K562 (cell line): ENCODE measurements at regions not wholly inside any gene's neighbourhood (a gene's known extent, or its start where the extent isn't known, plus 50 kb on each side); places are given as distances from the start of the nearest gene placed in this dataset.

Experiments
- ATAC-seq: fragments of 200-7000 bp; cut with Tn5 transposase; 3 replicates; pipeline ENCODE4 v1.9.1; 2020; ENCODE audit warnings: moderate library complexity
- BruUV-seq: library from RNA; stranded (reverse); fragments of 400-500 nt; replicated peaks from 2 replicates; lab custom pipeline; 2021; lab: Mats Ljungman, UMichigan
- CTCF ChIA-PET: fragments of 300-600 bp; formaldehyde crosslinking; extraction: SDS; loops from one replicate; lab custom pipeline; 2021; ENCODE audit warnings: low intra/inter-chr PET ratio; lab: Yijun Ruan, JAX
- POLR2A ChIA-PET: fragments of 300-600, 350-650 bp; sonication (Branson Sonifier 250); formaldehyde crosslinking; extraction: SDS; loops from one replicate; lab custom pipeline; 2021; ENCODE audit warnings: antibody characterized with exemption, inconsistent platforms; lab: Yijun Ruan, JAX
- DNase-seq, 4 experiments: peaks; one replicate each; pipeline versions ENCODE4 v3.0.0 to v3.0.0-alpha.2; 2011 to 2018; ENCODE audit warnings: low spot score in 3 of 4, mixed read lengths in 3 of 4; ENCODE audit errors: extremely low read depth in 1 of 4
- FAIRE-seq: peaks from 2 replicates; lab custom pipeline; 2011; peaks lifted over from hg19 to GRCh38; lab: Jason Lieb, UNC
- H2AFZ ChIP-seq: 2 replicates; pipeline ENCODE4 v1.6.0; 2011; ENCODE audit warnings: low read depth, low read length, control low read depth, inconsistent platforms
- H3K27ac ChIP-seq: fragments of 200-600 bp; 3 replicates; pipeline ENCODE4 v1.8.0; 2011; ENCODE audit warnings: low read depth, mild to moderate bottlenecking, control low read depth, inconsistent platforms, low read length, moderate library complexity, mixed read lengths; ENCODE audit errors: extremely low read depth
- H3K27me3 ChIP-seq, 2 experiments: fragments of 300-600 bp in 1 of 2; 2 replicates in 1 of 2; 3 replicates in 1 of 2; pipeline versions ENCODE4 v1.6.0 to v1.8.0; 2011; ENCODE audit warnings: inconsistent platforms in 2 of 2, low read length in 2 of 2, mild to moderate bottlenecking in 1 of 2, mixed read lengths in 1 of 2, moderate library complexity in 1 of 2; ENCODE audit not compliant: control insufficient read depth in 2 of 2, insufficient read depth in 2 of 2
- H3K36me3 ChIP-seq: fragments of 300-600 bp; 3 replicates; pipeline ENCODE4 v1.8.0; 2011; ENCODE audit warnings: mild to moderate bottlenecking, low read length, inconsistent platforms; ENCODE audit not compliant: control insufficient read depth, insufficient read depth
- H3K4me1 ChIP-seq, 2 experiments: fragments of 200-600 bp in 1 of 2; replicated peaks in 1 of 2; 2 replicates in 1 of 2; 3 replicates in 1 of 2; pipeline versions ENCODE4 v1.5.1 to v1.8.0; 2011; ENCODE audit warnings: inconsistent platforms in 2 of 2, low read length in 2 of 2, mild to moderate bottlenecking in 1 of 2, mixed read lengths in 1 of 2, moderate library complexity in 1 of 2; ENCODE audit not compliant: control insufficient read depth in 2 of 2, insufficient read depth in 2 of 2
- H3K4me2 ChIP-seq: 2 replicates; pipeline ENCODE4 v1.6.1; 2011; ENCODE audit warnings: low read length, control low read depth, inconsistent platforms, mixed read lengths; ENCODE audit not compliant: insufficient read depth
- H3K4me3 ChIP-seq: fragments of 200-600 bp; sonication (generic), shearing (Covaris generic); 2 replicates; pipeline ENCODE4 v1.5.1; 2016; ENCODE audit warnings: control low read depth, inconsistent platforms
- H3K79me2 ChIP-seq: fragments of 200-600 bp; 3 replicates; pipeline ENCODE4 v1.8.0; 2011; ENCODE audit warnings: low read length, inconsistent platforms; ENCODE audit not compliant: control insufficient read depth, insufficient read depth
- H3K9ac ChIP-seq, 2 experiments: 2 replicates each; pipeline versions ENCODE4 v1.6.0 to v1.6.1; 2011; ENCODE audit warnings: low read depth in 2 of 2, low read length in 2 of 2, control low read depth in 1 of 2, inconsistent platforms in 1 of 2, mild to moderate bottlenecking in 1 of 2, mixed read lengths in 1 of 2; ENCODE audit not compliant: insufficient read depth in 1 of 2
- H3K9me1 ChIP-seq: one replicate; pipeline ENCODE4 v1.6.0; 2011; ENCODE audit warnings: inconsistent platforms, mild to moderate bottlenecking, low read length, moderate library complexity; ENCODE audit not compliant: control insufficient read depth, insufficient read depth
- H3K9me3 ChIP-seq: replicated peaks from 2 replicates; pipeline ENCODE4 v1.5.1; 2011; ENCODE audit warnings: low read depth, low read length, inconsistent platforms; ENCODE audit not compliant: control insufficient read depth, insufficient read depth
- H4K20me1 ChIP-seq: replicated peaks from 2 replicates; pipeline ENCODE4 v1.6.1; 2011; ENCODE audit warnings: low read length, inconsistent platforms, mixed read lengths; ENCODE audit not compliant: control insufficient read depth, insufficient read depth
- ARNT ChIP-seq, 2 experiments: fragments of 450-650 bp; IDR thresholded peaks; 2 replicates each; pipeline ENCODE4 v1.6.1; 2016; ENCODE audit warnings: mild to moderate bottlenecking in 1 of 2
- CBX8 ChIP-seq: fragments of 200-600 bp; sonication (generic); IDR thresholded peaks from 2 replicates; pipeline ENCODE4 v1.6.1; 2012; ENCODE audit warnings: borderline replicate concordance, mixed run types, low read depth, mild to moderate bottlenecking, moderate library complexity, mixed read lengths, low read length, control low read depth, inconsistent platforms; ENCODE audit not compliant: poor library complexity, severe bottlenecking; ENCODE audit errors: extremely low read depth
- HDAC1 ChIP-seq, 2 experiments: fragments of 450-650 bp; IDR thresholded peaks; 2 replicates each; pipeline ENCODE4 v1.6.1; 2016 to 2017; ENCODE audit warnings: inconsistent platforms in 1 of 2, mild to moderate bottlenecking in 1 of 2, moderate library complexity in 1 of 2
- HDAC8 ChIP-seq: fragments of 450-650 bp; IDR thresholded peaks from 2 replicates; pipeline ENCODE4 v1.6.1; 2016; ENCODE audit warnings: mild to moderate bottlenecking, missing genetic modification characterization, moderate library complexity, missing compliant biosample characterization
- LARP7 ChIP-seq: fragments of 450-650 bp; IDR thresholded peaks from 2 replicates; pipeline ENCODE4 v1.6.1; 2016
- MTF1 ChIP-seq: fragments of 250-450 bp; sonication (Bioruptor Pico); IDR thresholded peaks from 2 replicates; pipeline ENCODE4 v1.9.0; 2021; ENCODE audit warnings: moderate library complexity, mild to moderate bottlenecking, inconsistent platforms, borderline replicate concordance
- RBFOX2 ChIP-seq: fragments of 200-400 bp; formaldehyde crosslinking; IDR thresholded peaks from 2 replicates; pipeline ENCODE4 v1.6.1; 2017; ENCODE audit warnings: low read depth, mild to moderate bottlenecking, low read length, moderate library complexity
- RHOXF2B ChIP-seq: fragments of 250-450 bp; sonication (Bioruptor Pico); conservative IDR thresholded peaks from 2 replicates; pipeline ENCODE4 v1.5.1; 2021
- SREBF2 ChIP-seq: sonication (generic); formaldehyde crosslinking; IDR thresholded peaks from 2 replicates; pipeline ENCODE4 v1.4.0; 2020; ENCODE audit warnings: mild to moderate bottlenecking, missing genetic modification reagents
- SRSF1 ChIP-seq: fragments of 200-400 bp; formaldehyde crosslinking; IDR thresholded peaks from 2 replicates; pipeline ENCODE4 v1.6.1; 2017; ENCODE audit warnings: mild to moderate bottlenecking, low read depth, low read length, moderate library complexity
- TAF15 ChIP-seq: fragments of 200-400 bp; formaldehyde crosslinking; IDR thresholded peaks from 2 replicates; pipeline ENCODE4 v1.6.1; 2017; ENCODE audit warnings: mild to moderate bottlenecking, low read depth, low read length, moderate library complexity
- YBX1 ChIP-seq: fragments of 450-650 bp; IDR thresholded peaks from 2 replicates; pipeline ENCODE4 v1.7.1; 2016; ENCODE audit warnings: mild to moderate bottlenecking
- ZBTB8A ChIP-seq: fragments of 450-650 bp; IDR thresholded peaks from 2 replicates; pipeline ENCODE4 v1.6.1; 2018; ENCODE audit warnings: mild to moderate bottlenecking, moderate library complexity; ENCODE audit not compliant: partially characterized antibody
- ZNF584 ChIP-seq: fragments of 200-800 bp; sonication (Bioruptor generic); IDR thresholded peaks from 2 replicates; pipeline ENCODE4 v1.6.1; 2016; ENCODE audit warnings: low read depth, mild to moderate bottlenecking, missing genetic modification characterization, missing compliant biosample characterization
- ZNF785 ChIP-seq: fragments of 250-450 bp; sonication (Bioruptor Pico); IDR thresholded peaks from 2 replicates; pipeline ENCODE4 v1.4.0; 2020; ENCODE audit warnings: mild to moderate bottlenecking
- WGBS: fragments of 100-300 bp; shearing (Covaris generic); methylation state at CpG from one replicate; pipeline ENCODE4 v1.1.6; 2016; ENCODE audit warnings: low coverage, mixed read lengths; ENCODE audit not compliant: insufficient coverage; ENCODE audit errors: missing lambda C conversion rate; 5-methylcytosine and 5-hydroxymethylcytosine counted together
- in situ Hi-C: fragments of 300-500 bp; cut with MboI; formaldehyde crosslinking; loops from 4 replicates; pipeline ENCODE4 v1.15.0; 2018; ENCODE audit warnings: inconsistent platforms, mixed read lengths
- intact Hi-C: fragments of 100-400 bp; cut with micrococcal nuclease; formaldehyde crosslinking; loops from 2 replicates; pipeline ENCODE4 v1.14.2; 2022
- TF ChIP-seq, protein P1 (sequence below): sonication (generic); formaldehyde crosslinking; IDR thresholded peaks from 2 replicates; pipeline ENCODE4 v1.8.0; 2022; ENCODE audit warnings: missing genetic modification reagents, mild to moderate bottlenecking, moderate library complexity, borderline replicate concordance
- TF ChIP-seq, protein P2 (sequence below): fragments of 450-650 bp; formaldehyde crosslinking; IDR thresholded peaks from 2 replicates; pipeline ENCODE4 v1.4.0; 2020; ENCODE audit warnings: mild to moderate bottlenecking
- TF ChIP-seq, protein P3 (sequence below): sonication (generic); formaldehyde crosslinking; IDR thresholded peaks from 2 replicates; pipeline ENCODE4 v1.8.0; 2022; ENCODE audit warnings: mild to moderate bottlenecking, missing genetic modification reagents, borderline replicate concordance

DNA sequence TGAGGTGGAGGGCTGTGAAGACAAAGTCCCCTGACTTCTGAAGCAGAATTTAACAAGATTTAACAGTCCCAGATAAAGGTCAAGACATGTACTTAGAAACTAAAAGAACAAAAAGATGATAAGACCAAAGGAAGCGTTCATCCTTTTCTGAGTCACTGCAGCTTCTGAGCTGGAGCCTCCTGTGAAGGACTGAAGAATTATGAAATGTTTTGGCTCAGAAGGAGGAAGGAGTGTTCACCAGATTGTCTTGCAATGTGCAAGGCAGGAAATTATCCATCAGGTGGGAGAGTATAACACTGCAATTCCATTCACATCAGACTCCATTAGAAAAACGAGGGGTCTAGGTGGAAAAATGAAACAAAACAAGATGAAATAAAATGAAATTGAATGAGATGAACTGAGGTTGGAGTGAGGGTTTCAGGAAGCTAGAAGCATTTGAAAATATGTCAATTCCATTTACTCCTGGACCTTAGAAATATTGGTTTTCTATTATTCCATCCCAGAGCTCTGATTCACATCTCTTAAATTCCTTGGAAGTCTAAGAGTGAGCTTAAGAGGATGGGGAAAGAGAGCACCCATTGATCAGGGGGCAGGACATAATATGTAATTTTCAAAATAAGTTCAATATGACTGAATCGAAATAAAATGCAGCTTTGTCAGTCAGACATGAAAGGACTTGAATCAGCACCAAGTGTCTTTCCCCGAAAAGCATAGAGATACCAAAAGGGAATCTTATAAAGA is 186.1 kb upstream of the LNX1 start:
- ChIA-PET CTCF (no interaction called here), POLR2A (interaction anchor here (0.6 to 1.1 kb wide), 2 partner anchors 12 to 232 kb away, joined by 3 read pairs; no protein-coding TSS in a partner anchor)
- BruUV-seq = no TSS peak
- no peaks in the 10 kb centered on the region for H4K20me1 ChIP-seq
- H3K79me2 ChIP-seq = no peaks in the 10 kb centered on the region
- no peak overlapping the region for H3K27ac ChIP-seq
- no peaks in the 10 kb centered on the region for H3K4me1 ChIP-seq
- WGBS = 0% methylated on average over 4 of the region's 4 CpGs
- no peaks in the 10 kb centered on the region for H3K9me1 ChIP-seq
- DNase-seq = no peak
- no peaks in the 10 kb centered on the region for H3K9me3 ChIP-seq
- no peak for TF ChIP-seq RBFOX2
- TF ChIP-seq YBX1 = no peak
- TF ChIP-seq LARP7 = no peak
- TF ChIP-seq, protein P1, sequence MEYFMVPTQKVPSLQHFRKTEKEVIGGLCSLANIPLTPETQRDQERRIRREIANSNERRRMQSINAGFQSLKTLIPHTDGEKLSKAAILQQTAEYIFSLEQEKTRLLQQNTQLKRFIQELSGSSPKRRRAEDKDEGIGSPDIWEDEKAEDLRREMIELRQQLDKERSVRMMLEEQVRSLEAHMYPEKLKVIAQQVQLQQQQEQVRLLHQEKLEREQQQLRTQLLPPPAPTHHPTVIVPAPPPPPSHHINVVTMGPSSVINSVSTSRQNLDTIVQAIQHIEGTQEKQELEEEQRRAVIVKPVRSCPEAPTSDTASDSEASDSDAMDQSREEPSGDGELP (CRISPR knock-in tag) = no peak
- TF ChIP-seq SREBF2 (CRISPR knock-in tag) = no peak
- no peak for TF ChIP-seq ZNF785 (CRISPR knock-in tag)
- TF ChIP-seq HDAC1 (IDR thresholded peaks at IDR 0.05) = no peak
- TF ChIP-seq ZNF584 (CRISPR knock-in tag) = no peak
- TF ChIP-seq HDAC8 (tag) = no peak
- no peak for TF ChIP-seq ZBTB8A
- no peak for TF ChIP-seq RHOXF2B
- no peak for TF ChIP-seq TAF15
- no peak for TF ChIP-seq ARNT (IDR thresholded peaks at IDR 0.05)
- no peak for TF ChIP-seq MTF1 (CRISPR knock-in tag)
- TF ChIP-seq, protein P2, sequence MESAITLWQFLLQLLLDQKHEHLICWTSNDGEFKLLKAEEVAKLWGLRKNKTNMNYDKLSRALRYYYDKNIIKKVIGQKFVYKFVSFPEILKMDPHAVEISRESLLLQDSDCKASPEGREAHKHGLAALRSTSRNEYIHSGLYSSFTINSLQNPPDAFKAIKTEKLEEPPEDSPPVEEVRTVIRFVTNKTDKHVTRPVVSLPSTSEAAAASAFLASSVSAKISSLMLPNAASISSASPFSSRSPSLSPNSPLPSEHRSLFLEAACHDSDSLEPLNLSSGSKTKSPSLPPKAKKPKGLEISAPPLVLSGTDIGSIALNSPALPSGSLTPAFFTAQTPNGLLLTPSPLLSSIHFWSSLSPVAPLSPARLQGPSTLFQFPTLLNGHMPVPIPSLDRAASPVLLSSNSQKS (CRISPR knock-in tag) = no peak
- no peak for TF ChIP-seq CBX8
- TF ChIP-seq, protein P3, sequence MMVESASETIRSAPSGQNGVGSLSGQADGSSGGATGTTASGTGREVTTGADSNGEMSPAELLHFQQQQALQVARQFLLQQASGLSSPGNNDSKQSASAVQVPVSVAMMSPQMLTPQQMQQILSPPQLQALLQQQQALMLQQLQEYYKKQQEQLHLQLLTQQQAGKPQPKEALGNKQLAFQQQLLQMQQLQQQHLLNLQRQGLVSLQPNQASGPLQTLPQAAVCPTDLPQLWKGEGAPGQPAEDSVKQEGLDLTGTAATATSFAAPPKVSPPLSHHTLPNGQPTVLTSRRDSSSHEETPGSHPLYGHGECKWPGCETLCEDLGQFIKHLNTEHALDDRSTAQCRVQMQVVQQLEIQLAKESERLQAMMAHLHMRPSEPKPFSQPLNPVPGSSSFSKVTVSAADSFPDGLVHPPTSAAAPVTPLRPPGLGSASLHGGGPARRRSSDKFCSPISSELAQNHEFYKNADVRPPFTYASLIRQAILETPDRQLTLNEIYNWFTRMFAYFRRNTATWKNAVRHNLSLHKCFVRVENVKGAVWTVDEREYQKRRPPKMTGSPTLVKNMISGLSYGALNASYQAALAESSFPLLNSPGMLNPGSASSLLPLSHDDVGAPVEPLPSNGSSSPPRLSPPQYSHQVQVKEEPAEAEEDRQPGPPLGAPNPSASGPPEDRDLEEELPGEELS (CRISPR knock-in tag) = no peak
- TF ChIP-seq SRSF1 = no peak
- TF ChIP-seq, all 486 proteins: peak for 0
- Histone ChIP-seq H3K36me3 (no peaks in the 10 kb centered on the region), H2AFZ (no peak overlapping the region), H3K4me3 (no peak overlapping the region), H3K4me2 (no peak overlapping the region), H3K27me3 (no peaks in the 10 kb centered on the region; a peak in 1 of 5 replicates), H3K9ac (no peak overlapping the region)
- FAIRE-seq (no peak), ATAC-seq (no peak)
- in situ Hi-C loops (no loop called here), intact Hi-C loops (no loop called here)
